Gastroesophageal sphincter (tissue), 4 donors: ENCODE measurements at regions not wholly inside any gene's neighbourhood (a gene's known extent, or its start where the extent isn't known, plus 50 kb on each side); places are given as distances from the start of the nearest gene placed in this dataset.

Experiments used
- ATAC-seq: fragments of 150-250 bp; one replicate; pipeline ENCODE4 v1.9.1; 2016; ENCODE audit warnings: mild to moderate bottlenecking, moderate library complexity
- H3K27ac ChIP-seq, 4 donors: fragments of 200-600 bp; sonication (generic) in 3 of 4; 1 replicate in 3 of 4; 2 replicates in 1 of 4; pipeline ENCODE4 v1.5.1; 2016 to 2019
- H3K27me3 ChIP-seq: fragments of 200-600 bp; sonication (generic); one replicate; pipeline ENCODE4 v1.5.1; 2019
- H3K36me3 ChIP-seq, 2 donors: fragments of 200-600 bp; sonication (generic); one replicate each; pipeline ENCODE4 v1.5.1; 2019; ENCODE audit warnings: control low read depth in 1 of 2
- H3K4me1 ChIP-seq, 3 donors: fragments of 200-600 bp; sonication (generic); 1 replicate in 2 of 3; 2 replicates in 1 of 3; pipeline ENCODE4 v1.5.1; 2016 to 2019; ENCODE audit warnings: control low read depth in 2 of 3
- H3K4me3 ChIP-seq, 2 donors: fragments of 200-600 bp; sonication (generic); one replicate each; pipeline ENCODE4 v1.5.1; 2019; ENCODE audit warnings: mild to moderate bottlenecking in 1 of 2, moderate library complexity in 1 of 2
- H3K9me3 ChIP-seq, 3 donors: fragments of 200-600 bp; sonication (generic); one replicate each; pipeline ENCODE4 v1.5.1; 2017 to 2019; ENCODE audit warnings: control low read depth in 2 of 3
- EP300 ChIP-seq: sonication (generic); formaldehyde crosslinking; IDR thresholded peaks from one replicate; pipeline ENCODE4 v1.6.1; 2017; ENCODE audit warnings: antibody characterized with exemption, mild to moderate bottlenecking
- POLR2A ChIP-seq, 2 donors: fragments of 450-650 bp; IDR thresholded peaks; one replicate each; pipeline ENCODE4 v1.6.1; 2017; ENCODE audit warnings: antibody characterized with exemption in 2 of 2, mild to moderate bottlenecking in 2 of 2, moderate library complexity in 1 of 2
- POLR2AphosphoS5 ChIP-seq: sonication (generic); formaldehyde crosslinking; IDR thresholded peaks from one replicate; pipeline ENCODE4 v1.6.1; 2017; ENCODE audit warnings: antibody characterized with exemption
- WGBS, 2 donors: methylation state at CpG; one replicate each; pipeline ENCODE4 v1.1.5; 2018; ENCODE audit warnings: low coverage in 1 of 2; 5-methylcytosine and 5-hydroxymethylcytosine counted together
- TF ChIP-seq, protein P1 (sequence below), 4 experiments: fragments of 200-600 bp in 2 of 4; fragments of 450-650 bp in 2 of 4; sonication (generic) in 1 of 4; IDR thresholded peaks; one replicate each; pipeline ENCODE4 v1.5.1; 2017 to 2019; ENCODE audit warnings: antibody characterized with exemption in 4 of 4, mild to moderate bottlenecking in 2 of 4, moderate library complexity in 2 of 4

DNA sequence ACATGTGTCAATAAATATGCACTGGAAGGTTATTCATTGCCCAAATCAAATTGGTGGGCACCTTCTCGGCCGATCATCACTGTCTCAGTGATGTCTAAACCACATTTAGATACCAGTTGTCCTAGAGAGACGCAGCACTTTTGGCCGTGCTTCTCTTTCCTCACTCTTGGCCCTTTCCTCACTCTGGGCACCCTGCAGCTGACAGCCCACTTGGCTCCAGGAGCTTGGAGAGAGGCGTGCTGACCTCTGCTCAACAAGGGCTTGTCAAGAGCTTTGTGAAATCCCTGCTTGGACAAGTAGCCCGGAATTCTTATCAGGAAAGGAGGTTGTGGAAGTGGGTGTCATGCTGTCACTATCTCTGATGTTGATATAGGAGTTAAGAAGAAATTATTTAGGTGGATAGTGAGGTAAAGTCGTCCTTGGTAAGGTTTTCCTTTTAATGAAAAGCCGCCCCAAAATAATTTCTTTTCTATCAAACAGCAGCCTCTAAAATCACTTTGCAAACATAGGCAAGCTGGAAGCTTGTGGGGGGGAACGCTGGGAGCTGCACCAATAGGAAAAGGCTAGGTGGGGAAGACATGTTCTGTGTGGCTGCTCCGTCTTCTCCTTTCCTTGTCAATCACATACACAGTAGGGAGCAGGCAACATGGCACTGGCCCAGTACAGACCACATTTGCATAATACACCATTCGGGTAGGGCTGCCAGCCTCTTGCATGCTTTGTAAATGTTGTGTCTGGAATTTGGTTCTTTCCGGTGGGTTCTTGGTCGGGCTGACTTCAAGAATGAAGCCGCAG, 126.8 kb upstream of the UBE3A start:
- WGBS, 2 donors = 72 to 78% methylated on average over 6 to 13 of the region's 14 CpGs
- no peaks in the 10 kb centered on the region for H3K36me3 ChIP-seq
- H3K27me3 ChIP-seq = no peaks in the 10 kb centered on the region
- H3K9me3 ChIP-seq = no peaks in the 10 kb centered on the region
- H3K4me1 ChIP-seq = peaks cover 3 to 68% (median 10%) of the 10 kb centered on the region in 3 donors
- no peak overlapping the region for H3K27ac ChIP-seq
- no peak for ATAC-seq
- no peak for TF ChIP-seq EP300
- TF ChIP-seq, protein P1, sequence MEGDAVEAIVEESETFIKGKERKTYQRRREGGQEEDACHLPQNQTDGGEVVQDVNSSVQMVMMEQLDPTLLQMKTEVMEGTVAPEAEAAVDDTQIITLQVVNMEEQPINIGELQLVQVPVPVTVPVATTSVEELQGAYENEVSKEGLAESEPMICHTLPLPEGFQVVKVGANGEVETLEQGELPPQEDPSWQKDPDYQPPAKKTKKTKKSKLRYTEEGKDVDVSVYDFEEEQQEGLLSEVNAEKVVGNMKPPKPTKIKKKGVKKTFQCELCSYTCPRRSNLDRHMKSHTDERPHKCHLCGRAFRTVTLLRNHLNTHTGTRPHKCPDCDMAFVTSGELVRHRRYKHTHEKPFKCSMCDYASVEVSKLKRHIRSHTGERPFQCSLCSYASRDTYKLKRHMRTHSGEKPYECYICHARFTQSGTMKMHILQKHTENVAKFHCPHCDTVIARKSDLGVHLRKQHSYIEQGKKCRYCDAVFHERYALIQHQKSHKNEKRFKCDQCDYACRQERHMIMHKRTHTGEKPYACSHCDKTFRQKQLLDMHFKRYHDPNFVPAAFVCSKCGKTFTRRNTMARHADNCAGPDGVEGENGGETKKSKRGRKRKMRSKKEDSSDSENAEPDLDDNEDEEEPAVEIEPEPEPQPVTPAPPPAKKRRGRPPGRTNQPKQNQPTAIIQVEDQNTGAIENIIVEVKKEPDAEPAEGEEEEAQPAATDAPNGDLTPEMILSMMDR (IDR thresholded peaks at IDR 0.05) = no peak
- no peak for TF ChIP-seq POLR2A (IDR thresholded peaks at IDR 0.05)
- TF ChIP-seq POLR2AphosphoS5 = no peak
- no peak overlapping the region for H3K4me3 ChIP-seq

GRCh38 chr15:25563596-25563995, 124.8 kb upstream of the UBE3A start:
- no peaks in the 10 kb centered on the region for H3K9me3 ChIP-seq
- H3K27me3 ChIP-seq = no peaks in the 10 kb centered on the region
- peak overlapping the region in 2 of 4 donors; percentile 2 to 29 for H3K27ac ChIP-seq
- no peak overlapping the region for H3K4me3 ChIP-seq
- ATAC-seq = no peak
- 72 to 85% methylated on average over 3 to 4 of the region's 4 CpGs for WGBS, 2 donors
- H3K36me3 ChIP-seq = no peaks in the 10 kb centered on the region
- H3K4me1 ChIP-seq = peaks cover 0 to 61% (median 0%) of the 10 kb centered on the region in 3 donors
- no peak for TF ChIP-seq POLR2AphosphoS5
- no peak for TF ChIP-seq EP300
- no peak for TF ChIP-seq POLR2A (IDR thresholded peaks at IDR 0.05)
- TF ChIP-seq, protein P1 (IDR thresholded peaks at IDR 0.05) = no peak

- no peaks in the 10 kb centered on the region for H3K27me3 ChIP-seq
- 77 to 83% methylated on average over 4 to 5 of the region's 5 CpGs for WGBS, 2 donors
- no peak overlapping the region for H3K27ac ChIP-seq
- no peaks in the 10 kb centered on the region for H3K9me3 ChIP-seq
- ATAC-seq = no peak
- TF ChIP-seq EP300 = no peak
- no peak for TF ChIP-seq POLR2A (IDR thresholded peaks at IDR 0.05)
- TF ChIP-seq, protein P1 (IDR thresholded peaks at IDR 0.05) = no peak
- TF ChIP-seq POLR2AphosphoS5 = no peak
- H3K4me3 ChIP-seq = no peak overlapping the region
- peaks cover 0 to 15% (median 0%) of the 10 kb centered on the region in 3 donors for H3K4me1 ChIP-seq
- H3K36me3 ChIP-seq = no peaks in the 10 kb centered on the region
Measured at GRCh38 chr15:25557926-25558325, 119.1 kb upstream of the UBE3A start.

GRCh38 chr15:25556136-25556535, 117.3 kb upstream of the UBE3A start:
- Histone ChIP-seq H3K36me3 (no peaks in the 10 kb centered on the region), H3K9me3 (no peaks in the 10 kb centered on the region), H3K27ac (no peak overlapping the region), H3K4me3 (no peak overlapping the region), H3K27me3 (no peaks in the 10 kb centered on the region), H3K4me1 (peaks cover 0 to 13% (median 0%) of the 10 kb centered on the region in 3 donors)
- TF ChIP-seq EP300 (no peak), POLR2A (IDR thresholded peaks at IDR 0.05) (no peak), POLR2AphosphoS5 (no peak)
- TF ChIP-seq, protein P1 (IDR thresholded peaks at IDR 0.05) = no peak
- no peak for ATAC-seq

DNA sequence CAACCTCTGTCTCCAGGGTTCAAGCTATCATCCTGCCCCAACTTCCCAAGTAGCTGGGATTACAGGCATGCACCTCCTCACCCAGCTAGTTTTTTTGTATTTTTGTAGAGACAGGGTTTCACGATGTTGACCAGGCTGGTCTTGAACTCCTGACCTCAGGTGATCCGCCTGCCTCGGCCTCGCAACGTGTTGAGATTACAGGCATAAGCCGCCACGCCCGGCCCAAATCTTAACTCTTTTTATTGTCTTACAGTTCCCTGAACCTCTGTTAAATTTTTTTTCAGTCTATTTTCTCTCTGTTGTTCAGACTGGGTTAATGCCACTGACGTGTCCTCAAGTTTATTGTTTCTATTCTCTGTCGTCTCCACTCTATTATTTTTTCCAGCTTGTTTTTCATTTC, 115.8 kb upstream of the UBE3A start:
- Histone ChIP-seq H3K4me1 (peaks cover 0 to under 1% (median 0%) of the 10 kb centered on the region in 3 donors), H3K27me3 (no peaks in the 10 kb centered on the region), H3K27ac (no peak overlapping the region), H3K36me3 (no peaks in the 10 kb centered on the region), H3K9me3 (no peaks in the 10 kb centered on the region), H3K4me3 (no peak overlapping the region)
- TF ChIP-seq, protein P1 (IDR thresholded peaks at IDR 0.05) = no peak
- no peak for TF ChIP-seq POLR2AphosphoS5
- TF ChIP-seq EP300 = no peak
- no peak for TF ChIP-seq POLR2A (IDR thresholded peaks at IDR 0.05)
- ATAC-seq = no peak
- 79 to 98% methylated on average over 7 to 10 of the region's 10 CpGs for WGBS, 2 donors
